PC-3 (cell line): ENCODE measurements at regions not wholly inside any gene's neighbourhood (a gene's known extent, or its start where the extent isn't known, plus 50 kb on each side); places are given as distances from the start of the nearest gene placed in this dataset.

Experiments
- CTCF ChIP-seq: fragments of 300-600 bp; sonication (generic); conservative IDR thresholded peaks from 2 replicates; pipeline ENCODE4 v1.5.1; 2017; ENCODE audit warnings: antibody characterized with exemption, low read depth, mild to moderate bottlenecking, low read length
- EZH2phosphoT487 ChIP-seq: fragments of 300-600 bp; sonication (generic); IDR thresholded peaks from 2 replicates; pipeline ENCODE4 v1.6.1; 2018; ENCODE audit warnings: mild to moderate bottlenecking, antibody characterized with exemption, low read length, borderline replicate concordance

GRCh38 chr2:185381631-185382030 is 357.0 kb upstream of the FSIP2 start:
- no peak for TF ChIP-seq CTCF
- TF ChIP-seq EZH2phosphoT487, result no peak
